Activated naive CD4-positive, alpha-beta T cell treated with anti-CD3 and anti-CD28 coated beads, Interleukin-2, amount 50 U/mL, for 24 hours (primary cell): ENCODE measurements at regions not wholly inside any gene's neighbourhood (a gene's known extent, or its start where the extent isn't known, plus 50 kb on each side); places are given as distances from the start of the nearest gene placed in this dataset.

Source experiments
- H3K27ac Mint-ChIP-seq: one replicate; pipeline ENCODE4 v1.8.0; 2021; ENCODE audit warnings: mild to moderate bottlenecking, mixed read lengths
- H3K27me3 Mint-ChIP-seq: one replicate; pipeline ENCODE4 v1.8.0; 2021; ENCODE audit warnings: mixed read lengths
- H3K36me3 Mint-ChIP-seq: one replicate; pipeline ENCODE4 v1.8.0; 2021; ENCODE audit warnings: mixed read lengths
- H3K4me1 Mint-ChIP-seq: one replicate; pipeline ENCODE4 v1.8.0; 2021; ENCODE audit warnings: mixed read lengths
- H3K4me3 Mint-ChIP-seq: one replicate; pipeline ENCODE4 v1.8.0; 2021; ENCODE audit warnings: mild to moderate bottlenecking, mixed read lengths
- H3K9me3 Mint-ChIP-seq: one replicate; pipeline ENCODE4 v1.8.0; 2021; ENCODE audit warnings: mixed read lengths

GRCh38 chr5:72572236-72572765, 65.1 kb upstream of the ZNF366 start:
- H3K4me1 Mint-ChIP-seq: no peaks in the 10 kb centered on the region
- no peak overlapping the region for H3K27ac Mint-ChIP-seq
- H3K36me3 Mint-ChIP-seq: no peaks in the 10 kb centered on the region
- H3K9me3 Mint-ChIP-seq: no peaks in the 10 kb centered on the region
- peaks cover 22% of the 10 kb centered on the region for H3K27me3 Mint-ChIP-seq
- no peak overlapping the region for H3K4me3 Mint-ChIP-seq

- no peaks in the 10 kb centered on the region for H3K4me1 Mint-ChIP-seq
- H3K36me3 Mint-ChIP-seq: no peaks in the 10 kb centered on the region
- H3K4me3 Mint-ChIP-seq: no peak overlapping the region
- H3K27ac Mint-ChIP-seq: no peak overlapping the region
- peaks cover 16% of the 10 kb centered on the region for H3K27me3 Mint-ChIP-seq
- H3K9me3 Mint-ChIP-seq: no peaks in the 10 kb centered on the region
Measured at GRCh38 chr5:72569408-72569944, 62.3 kb upstream of the ZNF366 start.

GRCh38 chr5:72566746-72567145, 59.5 kb upstream of the ZNF366 start:
- Mint-ChIP-seq H3K9me3 (no peaks in the 10 kb centered on the region), H3K27ac (no peak overlapping the region), H3K36me3 (no peaks in the 10 kb centered on the region), H3K27me3 (peaks cover 13% of the 10 kb centered on the region), H3K4me3 (no peak overlapping the region), H3K4me1 (no peaks in the 10 kb centered on the region)

GRCh38 chr5:72565513-72566289, 58.5 kb upstream of the ZNF366 start:
- no peak overlapping the region for H3K27ac Mint-ChIP-seq
- no peaks in the 10 kb centered on the region for H3K4me1 Mint-ChIP-seq
- no peaks in the 10 kb centered on the region for H3K9me3 Mint-ChIP-seq
- peaks cover 17% of the 10 kb centered on the region for H3K27me3 Mint-ChIP-seq
- H3K4me3 Mint-ChIP-seq: no peak overlapping the region
- no peaks in the 10 kb centered on the region for H3K36me3 Mint-ChIP-seq

- H3K27me3 Mint-ChIP-seq: peaks cover 13% of the 10 kb centered on the region
- H3K4me1 Mint-ChIP-seq: no peaks in the 10 kb centered on the region
- no peaks in the 10 kb centered on the region for H3K36me3 Mint-ChIP-seq
- H3K27ac Mint-ChIP-seq: no peak overlapping the region
- H3K9me3 Mint-ChIP-seq: no peaks in the 10 kb centered on the region
- no peak overlapping the region for H3K4me3 Mint-ChIP-seq
Measured at GRCh38 chr5:72562717-72563116, 55.5 kb upstream of the ZNF366 start.

- Mint-ChIP-seq H3K27ac (no peak overlapping the region), H3K27me3 (peaks cover 22% of the 10 kb centered on the region), H3K9me3 (no peaks in the 10 kb centered on the region), H3K36me3 (no peaks in the 10 kb centered on the region), H3K4me1 (peaks cover 10% of the 10 kb centered on the region), H3K4me3 (no peak overlapping the region)
Measured at GRCh38 chr5:72561148-72561972, 54.1 kb upstream of the ZNF366 start.

- peaks cover 13% of the 10 kb centered on the region for H3K4me1 Mint-ChIP-seq
- H3K4me3 Mint-ChIP-seq: no peak overlapping the region
- H3K27me3 Mint-ChIP-seq: peaks cover 21% of the 10 kb centered on the region
- no peaks in the 10 kb centered on the region for H3K9me3 Mint-ChIP-seq
- H3K27ac Mint-ChIP-seq: peak overlapping the region; percentile 57
- H3K36me3 Mint-ChIP-seq: no peaks in the 10 kb centered on the region
Measured at GRCh38 chr5:72559866-72560766, 52.9 kb upstream of the ZNF366 start.

GRCh38 chr5:72558383-72558782, 51.2 kb upstream of the ZNF366 start:
- Mint-ChIP-seq H3K9me3 (no peaks in the 10 kb centered on the region), H3K36me3 (no peaks in the 10 kb centered on the region), H3K27me3 (peaks cover 32% of the 10 kb centered on the region), H3K27ac (no peak overlapping the region), H3K4me3 (no peak overlapping the region), H3K4me1 (peaks cover 13% of the 10 kb centered on the region)

GRCh38 chr5:72558046-72558336, 50.8 kb upstream of the ZNF366 start:
- peaks cover 13% of the 10 kb centered on the region for H3K4me1 Mint-ChIP-seq
- no peaks in the 10 kb centered on the region for H3K36me3 Mint-ChIP-seq
- H3K27ac Mint-ChIP-seq: no peak overlapping the region
- peaks cover 33% of the 10 kb centered on the region for H3K27me3 Mint-ChIP-seq
- H3K9me3 Mint-ChIP-seq: no peaks in the 10 kb centered on the region
- H3K4me3 Mint-ChIP-seq: no peak overlapping the region

- Mint-ChIP-seq H3K4me1 (peaks cover 13% of the 10 kb centered on the region), H3K36me3 (no peaks in the 10 kb centered on the region), H3K9me3 (no peaks in the 10 kb centered on the region), H3K27me3 (peaks cover 32% of the 10 kb centered on the region), H3K27ac (no peak overlapping the region), H3K4me3 (peak overlapping the region; percentile 71)
Measured at GRCh38 chr5:72557167-72558045, 50.2 kb upstream of the ZNF366 start.
